ENCODE measurements at regions not wholly inside any gene's neighbourhood (a gene's known extent, or its start where the extent isn't known, plus 50 kb on each side); places are given as distances from the start of the nearest gene placed in this dataset.

DNA sequence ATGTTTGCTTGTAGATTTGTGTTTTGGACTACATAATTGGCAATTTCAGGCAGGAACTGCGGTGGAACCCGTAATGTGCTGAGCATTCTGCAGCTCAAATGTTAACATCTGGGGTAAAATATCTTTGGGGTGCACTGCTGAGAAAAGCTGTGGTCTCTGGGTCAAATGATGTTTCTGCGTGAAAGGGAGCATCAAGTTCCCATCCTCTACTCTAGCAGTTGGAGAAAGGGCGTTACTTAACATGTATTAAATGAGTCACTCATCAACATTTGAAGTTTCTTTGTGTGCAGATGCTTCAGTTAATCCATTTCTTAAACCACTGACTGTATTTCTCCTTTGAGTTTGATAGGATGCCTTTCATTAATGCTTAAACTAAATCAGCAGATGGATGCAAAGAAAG, 273.1 kb upstream of the PITRM1 start:
- ATAC-seq (ENCODE audit: low read depth) (no peak), DNase-seq (no peak)
- intact Hi-C loops (cut with micrococcal nuclease): no loop called here
- Histone ChIP-seq H3K9me3 (ENCODE audit: control extremely low read depth in 1 of 3, control insufficient read depth in 2 of 3, insufficient read depth in 1 of 3, low read length in 2 of 3) (no peaks in the 10 kb centered on the region), H3K4me2 (replicated peaks; ENCODE audit: low read depth, low read length, poor library complexity, severe bottlenecking) (no peak overlapping the region), H3K79me2 (ENCODE audit: control insufficient read depth, insufficient read depth, low read length) (no peaks in the 10 kb centered on the region), H2AFZ (ENCODE audit: insufficient read depth, low read depth, low read length, poor library complexity, severe bottlenecking) (no peak overlapping the region), H4K20me1 (ENCODE audit: control insufficient read depth, insufficient read depth, low read length, poor library complexity, severe bottlenecking) (no peaks in the 10 kb centered on the region), H3K27ac (ENCODE audit: low read length in 2 of 2) (no peak overlapping the region), H3K9ac (ENCODE audit: low read length) (no peak overlapping the region), H3K36me3 (replicated peaks in 1 of 2; ENCODE audit: control extremely low read depth in 1 of 2, control insufficient read depth in 1 of 2, extremely low read depth in 1 of 2, insufficient read depth in 2 of 2, low read length in 1 of 2) (no peaks in the 10 kb centered on the region), H3K4me3 (ENCODE audit: control extremely low read depth in 1 of 5, extremely low read depth in 1 of 5, insufficient read depth in 1 of 5, low read depth in 2 of 5, low read length in 4 of 5) (no peak overlapping the region), H3K27me3 (replicated peaks in 1 of 4; ENCODE audit: control extremely low read depth in 1 of 4, control insufficient read depth in 3 of 4, insufficient read depth in 4 of 4, low read length in 3 of 4) (no peaks in the 10 kb centered on the region), H3K4me1 (ENCODE audit: control insufficient read depth in 2 of 2, insufficient read depth in 2 of 2, low read length in 2 of 2) (peaks cover 6 to 7% of the 10 kb centered on the region in 2 donors)
- peaks cover 16% of the 10 kb centered on the region for H3K27me3 Mint-ChIP-seq
- H3K9me3 Mint-ChIP-seq (ENCODE audit: insufficient read depth): no peaks in the 10 kb centered on the region
- CTCF ChIA-PET: no interaction called here
- no peak overlapping the region for H3K4me3 Mint-ChIP-seq
- no peak overlapping the region for H3K27ac Mint-ChIP-seq
- H3K4me1 Mint-ChIP-seq: peaks cover 12% of the 10 kb centered on the region
- WGBS (ENCODE audit: insufficient coverage): 97% methylated on average over 2 of the region's 4 CpGs
- POLR2A ChIA-PET: no interaction called here
- no peak for TF ChIP-seq EZH2 (IDR thresholded peaks at IDR 0.05; ENCODE audit: borderline replicate concordance, insufficient read depth, low read depth, low read length, poor library complexity, severe bottlenecking)
- TF ChIP-seq, protein P1, sequence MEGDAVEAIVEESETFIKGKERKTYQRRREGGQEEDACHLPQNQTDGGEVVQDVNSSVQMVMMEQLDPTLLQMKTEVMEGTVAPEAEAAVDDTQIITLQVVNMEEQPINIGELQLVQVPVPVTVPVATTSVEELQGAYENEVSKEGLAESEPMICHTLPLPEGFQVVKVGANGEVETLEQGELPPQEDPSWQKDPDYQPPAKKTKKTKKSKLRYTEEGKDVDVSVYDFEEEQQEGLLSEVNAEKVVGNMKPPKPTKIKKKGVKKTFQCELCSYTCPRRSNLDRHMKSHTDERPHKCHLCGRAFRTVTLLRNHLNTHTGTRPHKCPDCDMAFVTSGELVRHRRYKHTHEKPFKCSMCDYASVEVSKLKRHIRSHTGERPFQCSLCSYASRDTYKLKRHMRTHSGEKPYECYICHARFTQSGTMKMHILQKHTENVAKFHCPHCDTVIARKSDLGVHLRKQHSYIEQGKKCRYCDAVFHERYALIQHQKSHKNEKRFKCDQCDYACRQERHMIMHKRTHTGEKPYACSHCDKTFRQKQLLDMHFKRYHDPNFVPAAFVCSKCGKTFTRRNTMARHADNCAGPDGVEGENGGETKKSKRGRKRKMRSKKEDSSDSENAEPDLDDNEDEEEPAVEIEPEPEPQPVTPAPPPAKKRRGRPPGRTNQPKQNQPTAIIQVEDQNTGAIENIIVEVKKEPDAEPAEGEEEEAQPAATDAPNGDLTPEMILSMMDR (IDR thresholded peaks at IDR 0.05): no peak

DNA sequence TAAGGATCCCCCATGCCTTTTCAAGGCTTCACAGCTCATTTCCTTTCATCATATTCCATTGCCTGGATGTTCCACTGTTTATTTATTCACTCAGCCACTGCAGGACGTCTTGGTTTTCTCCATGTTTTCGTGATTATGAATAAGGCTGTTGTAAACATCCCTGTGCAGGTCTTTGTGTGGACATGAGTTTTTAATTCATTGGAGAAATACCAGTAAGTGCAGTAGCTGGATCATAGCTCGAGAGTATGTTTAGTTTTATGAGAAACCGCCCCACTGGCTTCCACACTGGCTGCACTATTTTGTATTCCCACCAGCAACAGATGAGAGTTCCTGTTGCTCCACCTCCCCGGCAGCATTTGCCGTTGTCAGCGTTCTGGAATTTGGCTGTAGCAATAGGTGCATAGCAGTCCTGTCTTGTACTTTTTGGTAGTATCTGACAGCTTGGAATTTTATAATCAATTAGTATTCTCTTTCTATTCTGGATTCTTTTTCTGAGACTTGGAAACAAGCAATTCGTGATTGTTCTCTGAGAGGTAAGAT, 269.9 kb upstream of the PITRM1 start:
- POLR2A ChIA-PET: no interaction called here
- no peak overlapping the region for H3K27ac ChIP-seq (ENCODE audit: low read length in 2 of 2)

More for the DNA sequence above, 269.9 kb upstream of the PITRM1 start:
- TF ChIP-seq, protein P1 (IDR thresholded peaks at IDR 0.05): no peak
- no peak for TF ChIP-seq EZH2 (IDR thresholded peaks at IDR 0.05; ENCODE audit: borderline replicate concordance, insufficient read depth, low read depth, low read length, poor library complexity, severe bottlenecking)
- no peak overlapping the region for H2AFZ ChIP-seq (ENCODE audit: insufficient read depth, low read depth, low read length, poor library complexity, severe bottlenecking)
- intact Hi-C loops (cut with micrococcal nuclease): no loop called here
- H3K4me1 ChIP-seq (ENCODE audit: control insufficient read depth in 2 of 2, insufficient read depth in 2 of 2, low read length in 2 of 2): peaks cover 6 to 7% of the 10 kb centered on the region in 2 donors
- H3K9me3 ChIP-seq (ENCODE audit: control extremely low read depth in 1 of 3, control insufficient read depth in 2 of 3, insufficient read depth in 1 of 3, low read length in 2 of 3): peaks cover 1 to 13% (median 8%) of the 10 kb centered on the region in 3 donors
- H3K36me3 ChIP-seq (replicated peaks in 1 of 2; ENCODE audit: control extremely low read depth in 1 of 2, control insufficient read depth in 1 of 2, extremely low read depth in 1 of 2, insufficient read depth in 2 of 2, low read length in 1 of 2): no peaks in the 10 kb centered on the region
- H3K4me2 ChIP-seq (replicated peaks; ENCODE audit: low read depth, low read length, poor library complexity, severe bottlenecking): no peak overlapping the region
- Mint-ChIP-seq H3K27me3 (peaks cover 7% of the 10 kb centered on the region), H3K4me1 (peaks cover 12% of the 10 kb centered on the region), H3K4me3 (no peak overlapping the region), H3K9me3 (ENCODE audit: insufficient read depth) (peaks cover 4% of the 10 kb centered on the region), H3K27ac (no peak overlapping the region)
- no peak for DNase-seq
- no peak overlapping the region for H3K9ac ChIP-seq (ENCODE audit: low read length)
- WGBS (ENCODE audit: insufficient coverage): 100% methylated on average over 1 of the region's 8 CpGs
- no peaks in the 10 kb centered on the region for H3K79me2 ChIP-seq (ENCODE audit: control insufficient read depth, insufficient read depth, low read length)
- no peaks in the 10 kb centered on the region for H3K27me3 ChIP-seq (replicated peaks in 1 of 4; ENCODE audit: control extremely low read depth in 1 of 4, control insufficient read depth in 3 of 4, insufficient read depth in 4 of 4, low read length in 3 of 4)
- CTCF ChIA-PET: no interaction called here
- no peak for ATAC-seq (ENCODE audit: low read depth)
- H4K20me1 ChIP-seq (ENCODE audit: control insufficient read depth, insufficient read depth, low read length, poor library complexity, severe bottlenecking): no peaks in the 10 kb centered on the region
- no peak overlapping the region for H3K4me3 ChIP-seq (ENCODE audit: control extremely low read depth in 1 of 5, extremely low read depth in 1 of 5, insufficient read depth in 1 of 5, low read depth in 2 of 5, low read length in 4 of 5)

Measured in B cell (primary cell).